ENCODE measurements at regions not wholly inside any gene's neighbourhood (a gene's known extent, or its start where the extent isn't known, plus 50 kb on each side); places are given as distances from the start of the nearest gene placed in this dataset.
"Not testable (repeated sequence)": the region's sequence is repeated elsewhere in the genome, so short reads cannot be mapped to it uniquely, and the experiment has no call there.

GRCh38 chr2:234556848-234557573, 60.1 kb upstream of the ARL4C start:
- peaks cover 17% of the 10 kb centered on the region for H3K9me3 Mint-ChIP-seq (ENCODE audit: unreplicated experiment)
- H3K4me1 Mint-ChIP-seq (ENCODE audit: low read depth, unreplicated experiment): no peaks in the 10 kb centered on the region
- DNase-seq: no peak
- H3K36me3 Mint-ChIP-seq (ENCODE audit: unreplicated experiment): peaks cover 23% of the 10 kb centered on the region
- H3K27ac Mint-ChIP-seq (ENCODE audit: unreplicated experiment): no peak overlapping the region
- no peak for TF ChIP-seq CTCF (IDR thresholded peaks at IDR 0.05; ENCODE audit: partially characterized antibody, unreplicated experiment)
- H3K27me3 Mint-ChIP-seq (ENCODE audit: unreplicated experiment): peaks cover 2% of the 10 kb centered on the region
- no peak overlapping the region for H3K4me3 Mint-ChIP-seq (ENCODE audit: unreplicated experiment)

- Mint-ChIP-seq H3K27ac (ENCODE audit: unreplicated experiment) (no peak overlapping the region), H3K27me3 (ENCODE audit: unreplicated experiment) (peaks cover 2% of the 10 kb centered on the region), H3K4me1 (ENCODE audit: low read depth, unreplicated experiment) (peaks cover 1% of the 10 kb centered on the region), H3K36me3 (ENCODE audit: unreplicated experiment) (peaks cover 11% of the 10 kb centered on the region), H3K4me3 (ENCODE audit: unreplicated experiment) (no peak overlapping the region), H3K9me3 (ENCODE audit: unreplicated experiment) (peaks cover 8% of the 10 kb centered on the region)
- no peak for DNase-seq
- no peak for TF ChIP-seq CTCF (IDR thresholded peaks at IDR 0.05; ENCODE audit: partially characterized antibody, unreplicated experiment)
These were observed 58.9 kb upstream of the ARL4C start for GRCh38 chr2:234555616-234556249.

- Mint-ChIP-seq H3K27ac (ENCODE audit: unreplicated experiment) (no peak overlapping the region), H3K36me3 (ENCODE audit: unreplicated experiment) (peaks cover 8% of the 10 kb centered on the region), H3K27me3 (ENCODE audit: unreplicated experiment) (peaks cover 2% of the 10 kb centered on the region), H3K9me3 (ENCODE audit: unreplicated experiment) (peaks cover 8% of the 10 kb centered on the region), H3K4me3 (ENCODE audit: unreplicated experiment) (no peak overlapping the region), H3K4me1 (ENCODE audit: low read depth, unreplicated experiment) (peaks cover 5% of the 10 kb centered on the region)
- no peak for DNase-seq
- TF ChIP-seq CTCF (IDR thresholded peaks at IDR 0.05; ENCODE audit: partially characterized antibody, unreplicated experiment): no peak
These were observed 58.3 kb upstream of the ARL4C start for GRCh38 chr2:234555161-234555560.

- H3K27me3 Mint-ChIP-seq (ENCODE audit: unreplicated experiment); H3K36me3 Mint-ChIP-seq (ENCODE audit: unreplicated experiment); DNase-seq; H3K9me3 Mint-ChIP-seq (ENCODE audit: unreplicated experiment); H3K27ac Mint-ChIP-seq (ENCODE audit: unreplicated experiment); H3K4me3 Mint-ChIP-seq (ENCODE audit: unreplicated experiment): not testable (repeated sequence)
- peaks cover 15% of the 10 kb centered on the region for H3K4me1 Mint-ChIP-seq (ENCODE audit: low read depth, unreplicated experiment)
These were observed 56.3 kb upstream of the ARL4C start for GRCh38 chr2:234553223-234553622.

GRCh38 chr2:234550511-234551107, 53.7 kb upstream of the ARL4C start:
- Mint-ChIP-seq H3K36me3 (ENCODE audit: unreplicated experiment) (peaks cover 8% of the 10 kb centered on the region), H3K4me1 (ENCODE audit: low read depth, unreplicated experiment) (peaks cover 21% of the 10 kb centered on the region), H3K27me3 (ENCODE audit: unreplicated experiment) (peaks cover 3% of the 10 kb centered on the region), H3K9me3 (ENCODE audit: unreplicated experiment) (peaks cover 3% of the 10 kb centered on the region), H3K4me3 (ENCODE audit: unreplicated experiment) (no peak overlapping the region), H3K27ac (ENCODE audit: unreplicated experiment) (no peak overlapping the region)
- DNase-seq: peak; percentile 68
- peak; percentile 96 for TF ChIP-seq CTCF (IDR thresholded peaks at IDR 0.05; ENCODE audit: partially characterized antibody, unreplicated experiment)

Data from glutamatergic neuron (in vitro differentiated cells).